C4-2B (cell line): ENCODE measurements at regions not wholly inside any gene's neighbourhood (a gene's known extent, or its start where the extent isn't known, plus 50 kb on each side); places are given as distances from the start of the nearest gene placed in this dataset.

Source experiments
- CTCF ChIP-seq: fragments of 450-650 bp; conservative IDR thresholded peaks from 2 replicates; pipeline ENCODE4 v1.5.1; 2017; ENCODE audit warnings: mild to moderate bottlenecking
- ZFX ChIP-seq: fragments of 450-650 bp; IDR thresholded peaks from 2 replicates; pipeline ENCODE4 v1.6.1; 2017

GRCh38 chr5:116861666-116862065, 287.0 kb upstream of the SEMA6A start:
- TF ChIP-seq CTCF: no peak
- TF ChIP-seq ZFX: no peak
